ENCODE measurements at regions not wholly inside any gene's neighbourhood (a gene's known extent, or its start where the extent isn't known, plus 50 kb on each side); places are given as distances from the start of the nearest gene placed in this dataset.

- DNase-seq (ENCODE audit: low spot score in 2 of 2) (no peak), ATAC-seq (no peak)
- Mint-ChIP-seq H3K9me3 (peaks cover 0 to 8% of the 10 kb centered on the region in 2 donors), H3K36me3 (peaks cover under 1 to 7% of the 10 kb centered on the region in 2 donors), H3K27ac (no peak overlapping the region)
Observed at GRCh38 chr1:2877391-2877790, 75.9 kb upstream of the TTC34 start.

GRCh38 chr1:2878591-2878990, 77.1 kb upstream of the TTC34 start:
- DNase-seq (ENCODE audit: low spot score in 2 of 2), result no peak
- Mint-ChIP-seq H3K9me3 (no peaks in the 10 kb centered on the region), H3K27ac (no peak overlapping the region), H3K36me3 (no peaks in the 10 kb centered on the region)
- no peak for ATAC-seq

- H3K36me3 Mint-ChIP-seq, result no peaks in the 10 kb centered on the region
- no peak for DNase-seq (ENCODE audit: low spot score in 2 of 2)
- no peak overlapping the region for H3K27ac Mint-ChIP-seq
- no peak for ATAC-seq
- no peaks in the 10 kb centered on the region for H3K9me3 Mint-ChIP-seq
Observed at GRCh38 chr1:2879026-2879425, 77.5 kb upstream of the TTC34 start.

GRCh38 chr1:2879591-2879990, 78.1 kb upstream of the TTC34 start:
- H3K27ac Mint-ChIP-seq, result no peak overlapping the region
- no peak for DNase-seq (ENCODE audit: low spot score in 2 of 2)
- no peak for ATAC-seq
- H3K9me3 Mint-ChIP-seq, result no peaks in the 10 kb centered on the region
- no peaks in the 10 kb centered on the region for H3K36me3 Mint-ChIP-seq

- ATAC-seq (no peak), DNase-seq (ENCODE audit: low spot score in 2 of 2) (no peak)
- Mint-ChIP-seq H3K36me3 (no peaks in the 10 kb centered on the region), H3K27ac (no peak overlapping the region), H3K9me3 (no peaks in the 10 kb centered on the region)
Observed at GRCh38 chr1:2880086-2880485, 78.6 kb upstream of the TTC34 start.

- Mint-ChIP-seq H3K36me3 (no peaks in the 10 kb centered on the region), H3K27ac (no peak overlapping the region), H3K9me3 (no peaks in the 10 kb centered on the region)
- no peak for DNase-seq (ENCODE audit: low spot score in 2 of 2)
- ATAC-seq, result no peak
Observed at GRCh38 chr1:2880812-2881295, 79.4 kb upstream of the TTC34 start.

GRCh38 chr1:2881556-2881955, 80.1 kb upstream of the TTC34 start:
- no peak overlapping the region for H3K27ac Mint-ChIP-seq
- H3K36me3 Mint-ChIP-seq, result no peaks in the 10 kb centered on the region
- no peak for DNase-seq (ENCODE audit: low spot score in 2 of 2)
- no peak for ATAC-seq
- no peaks in the 10 kb centered on the region for H3K9me3 Mint-ChIP-seq

GRCh38 chr1:2882966-2883696, 81.6 kb upstream of the TTC34 start:
- Mint-ChIP-seq H3K9me3 (no peaks in the 10 kb centered on the region), H3K27ac (no peak overlapping the region), H3K36me3 (no peaks in the 10 kb centered on the region)
- no peak for ATAC-seq
- DNase-seq (ENCODE audit: low spot score in 2 of 2), result no peak

GRCh38 chr1:2885001-2885400, 83.5 kb upstream of the TTC34 start:
- H3K9me3 Mint-ChIP-seq, result no peaks in the 10 kb centered on the region
- DNase-seq (ENCODE audit: low spot score in 2 of 2) (no peak), ATAC-seq (no peak)
- no peak overlapping the region for H3K27ac Mint-ChIP-seq
- H3K36me3 Mint-ChIP-seq, result no peaks in the 10 kb centered on the region

GRCh38 chr1:2886631-2887030, 85.1 kb upstream of the TTC34 start:
- H3K36me3 Mint-ChIP-seq, result no peaks in the 10 kb centered on the region
- H3K27ac Mint-ChIP-seq, result no peak overlapping the region
- H3K9me3 Mint-ChIP-seq, result no peaks in the 10 kb centered on the region
- no peak for DNase-seq (ENCODE audit: low spot score in 2 of 2)
- no peak for ATAC-seq

GRCh38 chr1:2887941-2888855, 86.7 kb upstream of the TTC34 start:
- no peak for ATAC-seq
- Mint-ChIP-seq H3K36me3 (no peaks in the 10 kb centered on the region), H3K27ac (no peak overlapping the region), H3K9me3 (no peaks in the 10 kb centered on the region)
- no peak for DNase-seq (ENCODE audit: low spot score in 2 of 2)

GRCh38 chr1:2890221-2890850, 88.8 kb upstream of the TTC34 start:
- Mint-ChIP-seq H3K36me3 (no peaks in the 10 kb centered on the region), H3K27ac (no peak overlapping the region), H3K9me3 (no peaks in the 10 kb centered on the region)
- ATAC-seq (no peak), DNase-seq (ENCODE audit: low spot score in 2 of 2) (no peak)

- no peaks in the 10 kb centered on the region for H3K36me3 Mint-ChIP-seq
- DNase-seq (ENCODE audit: low spot score in 2 of 2), result no peak
- no peak for ATAC-seq
Observed at GRCh38 chr1:2891923-2892448, 90.5 kb upstream of the TTC34 start.

GRCh38 chr1:2893473-2894120, 92.1 kb upstream of the TTC34 start:
- Mint-ChIP-seq H3K27ac (no peak overlapping the region), H3K36me3 (no peaks in the 10 kb centered on the region), H3K9me3 (peaks cover 9 to 12% of the 10 kb centered on the region in 2 donors)
- ATAC-seq, result no peak
- DNase-seq (ENCODE audit: low spot score in 2 of 2), result no peak

More at GRCh38 chr1:2891923-2892448, 90.5 kb upstream of the TTC34 start:
- Mint-ChIP-seq H3K9me3 (peaks cover 5 to 7% of the 10 kb centered on the region in 2 donors), H3K27ac (no peak overlapping the region)

GRCh38 chr1:2894381-2895041, 93.0 kb upstream of the TTC34 start:
- H3K27ac Mint-ChIP-seq, result no peak overlapping the region
- ATAC-seq (peak in 1 of 2 donors; percentile 65), DNase-seq (ENCODE audit: low spot score in 2 of 2) (no peak)
- H3K36me3 Mint-ChIP-seq, result no peaks in the 10 kb centered on the region
- peaks cover 9 to 12% of the 10 kb centered on the region in 2 donors for H3K9me3 Mint-ChIP-seq

GRCh38 chr1:2896824-2897223, 95.3 kb upstream of the TTC34 start:
- ATAC-seq, result no peak
- DNase-seq (ENCODE audit: low spot score in 2 of 2), result no peak
- Mint-ChIP-seq H3K27ac (no peak overlapping the region), H3K36me3 (no peaks in the 10 kb centered on the region), H3K9me3 (peaks cover 9 to 12% of the 10 kb centered on the region in 2 donors)
